Aorta (tissue), 5 donors: ENCODE measurements at regions not wholly inside any gene's neighbourhood (a gene's known extent, or its start where the extent isn't known, plus 50 kb on each side); places are given as distances from the start of the nearest gene placed in this dataset.

Experiments used
- ATAC-seq: fragments of 200-7000 bp; cut with Tn5 transposase; one replicate; pipeline ENCODE4 v1.9.1; 2022; ENCODE audit warnings: moderate library complexity; ENCODE audit not compliant: low FRiP score
- DNase-seq, 2 donors: peaks; one replicate each; pipeline ENCODE4 v3.0.0-alpha.2; 2020
- H3K27ac ChIP-seq, 2 donors: one replicate each; pipeline ENCODE4 v1.5.1; 2013; ENCODE audit warnings: low read length in 2 of 2, mild to moderate bottlenecking in 2 of 2, moderate library complexity in 2 of 2, control low read depth in 1 of 2, inconsistent platforms in 1 of 2, low read depth in 1 of 2
- H3K27me3 ChIP-seq, 2 donors: one replicate each; pipeline ENCODE4 v1.6.1; 2013; ENCODE audit warnings: control low read depth in 1 of 2, low read length in 1 of 2, mild to moderate bottlenecking in 1 of 2, moderate library complexity in 1 of 2; ENCODE audit not compliant: insufficient read depth in 2 of 2, control insufficient read depth in 1 of 2
- H3K36me3 ChIP-seq, 2 donors: one replicate each; pipeline ENCODE4 v1.6.1; 2013; ENCODE audit warnings: control low read depth in 1 of 2, low read length in 1 of 2, mild to moderate bottlenecking in 1 of 2; ENCODE audit not compliant: insufficient read depth in 2 of 2, control insufficient read depth in 1 of 2
- H3K4me1 ChIP-seq, 2 donors: one replicate each; pipeline ENCODE4 v1.6.1; 2013; ENCODE audit warnings: low read length in 2 of 2, control low read depth in 1 of 2, mild to moderate bottlenecking in 1 of 2, moderate library complexity in 1 of 2; ENCODE audit not compliant: insufficient read depth in 2 of 2, control insufficient read depth in 1 of 2
- H3K4me3 ChIP-seq, 2 donors: one replicate each; pipeline ENCODE4 v1.5.1; 2013; ENCODE audit warnings: low read length in 2 of 2, control low read depth in 1 of 2, mild to moderate bottlenecking in 1 of 2
- H3K9me3 ChIP-seq: one replicate; pipeline ENCODE4 v1.6.1; 2013; ENCODE audit warnings: mild to moderate bottlenecking, low read length; ENCODE audit not compliant: control insufficient read depth
- whole genome bisulfite sequencing, 2 donors: extraction: QIAGEN DNeasy Blood & Tissue Kit; methylation state at CpG; one replicate each; pipeline ENCODE4 v1.1.7; 2013; 5-methylcytosine and 5-hydroxymethylcytosine counted together
- intact Hi-C, 2 donors: fragments of 100-400 bp; cut with DNase I; formaldehyde crosslinking; loops; one replicate each; pipeline versions ENCODE4 v1.14.2 to v1.15.0; 2022
- donor health status: healthy with polysubstance abuse.
- donor health status: Bipolar disorder and iron deficiency.
- donor health status: DM: no; HTN: no; CAD: no.
- donor health status: DM: no; HTN: no; CAD: no.
- donor health status: DM: yes; HTN: yes; CAD: no.

DNA sequence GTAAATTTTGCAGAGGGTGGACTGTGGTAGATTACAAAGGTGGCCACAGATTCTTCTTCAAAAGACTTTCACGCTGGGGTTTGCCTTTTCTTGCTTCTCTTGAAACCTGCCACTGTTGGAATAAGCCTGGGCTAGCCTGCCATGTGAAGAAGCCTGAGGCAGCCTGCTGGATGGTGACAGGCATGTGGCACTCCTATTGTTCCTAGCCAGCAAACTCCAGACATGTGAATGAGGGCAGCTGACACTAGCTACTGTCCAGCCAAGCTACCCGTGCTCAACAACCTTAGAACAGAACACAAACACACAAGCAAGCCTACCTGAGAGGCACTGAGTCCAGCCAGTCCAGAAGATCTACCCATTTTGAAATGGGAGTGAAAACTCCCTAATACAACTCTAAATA lies 322.7 kb upstream of the LARGE1 start:
- Histone ChIP-seq H3K27me3 (no peaks in the 10 kb centered on the region), H3K4me3 (no peak overlapping the region), H3K27ac (no peak overlapping the region), H3K36me3 (no peaks in the 10 kb centered on the region), H3K4me1 (no peaks in the 10 kb centered on the region), H3K9me3 (peaks cover 2% of the 10 kb centered on the region)
- intact Hi-C loops: no loop called here
- no peak for DNase-seq
- WGBS, 2 donors: 62 to 65% methylated on average over 2 of the region's 2 CpGs
- no peak for ATAC-seq

DNA sequence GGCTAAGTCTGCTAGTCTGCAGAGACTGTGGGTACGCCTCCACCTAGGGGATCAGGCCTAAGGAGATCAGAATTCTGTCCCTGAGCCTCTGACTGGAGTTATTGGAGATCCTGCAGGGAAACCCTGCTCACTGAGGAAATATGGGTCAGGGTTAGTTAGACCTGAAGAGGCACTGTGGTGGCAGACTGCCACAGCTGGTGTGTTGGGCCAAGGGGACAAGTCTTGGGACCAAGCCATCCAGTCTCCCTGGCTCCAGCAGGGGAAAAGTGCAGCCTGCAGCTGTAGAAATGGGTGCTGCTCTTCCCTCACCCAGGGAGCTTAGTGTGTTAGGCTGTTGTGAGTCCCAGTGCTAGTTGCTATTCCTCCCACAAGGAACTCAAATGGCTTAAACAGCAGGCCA lies 334.8 kb upstream of the LARGE1 start:
- intact Hi-C loops: no loop called here
- Histone ChIP-seq H3K4me3 (no peak overlapping the region), H3K4me1 (no peaks in the 10 kb centered on the region), H3K27ac (no peak overlapping the region), H3K36me3 (no peaks in the 10 kb centered on the region), H3K27me3 (no peaks in the 10 kb centered on the region), H3K9me3 (no peaks in the 10 kb centered on the region)
- ATAC-seq (no peak), DNase-seq (no peak)
- WGBS, 2 donors: 67 to 80% methylated on average over 1 of the region's 1 CpG

DNA sequence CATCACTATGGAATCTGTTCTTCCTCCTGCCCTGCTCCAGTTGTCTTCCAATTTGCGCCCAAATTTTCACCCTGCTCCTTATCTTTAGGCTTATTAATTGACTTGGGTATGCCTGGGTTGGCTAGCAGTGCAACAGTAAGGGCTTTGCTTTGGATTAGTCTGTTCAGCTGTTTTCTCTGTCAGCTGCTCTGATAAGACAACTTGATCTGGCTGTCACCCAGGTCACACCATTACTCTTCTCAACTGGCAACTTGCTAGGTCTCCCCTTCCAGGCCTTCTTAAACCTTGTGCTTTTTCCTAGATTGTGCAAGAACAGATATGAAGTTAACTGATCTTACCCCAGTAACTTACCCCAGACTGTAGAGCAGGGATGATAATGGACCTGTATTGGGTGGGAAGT lies 357.8 kb upstream of the LARGE1 start:
- DNase-seq: no peak
- no peak for ATAC-seq
- Histone ChIP-seq H3K36me3 (no peaks in the 10 kb centered on the region), H3K4me3 (no peak overlapping the region), H3K27me3 (peaks cover 0 to 1% of the 10 kb centered on the region in 2 donors), H3K9me3 (no peaks in the 10 kb centered on the region), H3K27ac (no peak overlapping the region), H3K4me1 (no peaks in the 10 kb centered on the region)
- 41 to 50% methylated on average over 1 of the region's 1 CpG for WGBS, 2 donors
- intact Hi-C loops: no loop called here

GRCh38 chr22:34281738-34282137 lies 361.5 kb upstream of the LARGE1 start:
- intact Hi-C loops: no loop called here
- peaks cover 0 to 1% of the 10 kb centered on the region in 2 donors for H3K27me3 ChIP-seq
- H3K4me1 ChIP-seq: no peaks in the 10 kb centered on the region
- no peak for ATAC-seq
- H3K36me3 ChIP-seq: no peaks in the 10 kb centered on the region
- DNase-seq: no peak
- H3K27ac ChIP-seq: no peak overlapping the region
- no peaks in the 10 kb centered on the region for H3K9me3 ChIP-seq
- H3K4me3 ChIP-seq: no peak overlapping the region
- WGBS, 2 donors: 23 to 32% methylated on average over 3 of the region's 3 CpGs

- H3K27me3 ChIP-seq: peaks cover 0 to 1% of the 10 kb centered on the region in 2 donors
- no peak overlapping the region for H3K27ac ChIP-seq
- no peaks in the 10 kb centered on the region for H3K36me3 ChIP-seq
- no peak overlapping the region for H3K4me3 ChIP-seq
- DNase-seq: no peak
- H3K9me3 ChIP-seq: no peaks in the 10 kb centered on the region
- 83 to 84% methylated on average over 3 of the region's 3 CpGs for WGBS, 2 donors
- intact Hi-C loops: no loop called here
- H3K4me1 ChIP-seq: no peaks in the 10 kb centered on the region
- ATAC-seq: no peak
Measured at GRCh38 chr22:34283844-34284243, 363.6 kb upstream of the LARGE1 start.

GRCh38 chr22:34293324-34293723 lies 373.0 kb upstream of the LARGE1 start:
- 32 to 41% methylated on average over 4 of the region's 4 CpGs for WGBS, 2 donors

GRCh38 chr22:34294476-34294875 lies 374.2 kb upstream of the LARGE1 start:
- Histone ChIP-seq H3K9me3 (peaks cover under 1% of the 10 kb centered on the region), H3K27me3 (no peaks in the 10 kb centered on the region), H3K27ac (no peak overlapping the region), H3K4me3 (no peak overlapping the region), H3K36me3 (no peaks in the 10 kb centered on the region), H3K4me1 (no peaks in the 10 kb centered on the region)
- DNase-seq: no peak
- 69 to 80% methylated on average over 5 of the region's 5 CpGs for WGBS, 2 donors
- no peak for ATAC-seq
- intact Hi-C loops: no loop called here

More at GRCh38 chr22:34293324-34293723, 373.0 kb upstream of the LARGE1 start:
- DNase-seq: no peak
- no peaks in the 10 kb centered on the region for H3K27me3 ChIP-seq
- H3K27ac ChIP-seq: no peak overlapping the region
- no peaks in the 10 kb centered on the region for H3K36me3 ChIP-seq
- H3K4me1 ChIP-seq: no peaks in the 10 kb centered on the region
- H3K4me3 ChIP-seq: no peak overlapping the region
- no peaks in the 10 kb centered on the region for H3K9me3 ChIP-seq
- intact Hi-C loops: no loop called here
- ATAC-seq: no peak

- H3K4me1 ChIP-seq: no peaks in the 10 kb centered on the region
- DNase-seq (no peak), ATAC-seq (no peak)
- intact Hi-C loops: no loop called here
- no peak overlapping the region for H3K4me3 ChIP-seq
- peaks cover 1% of the 10 kb centered on the region for H3K9me3 ChIP-seq
- no peaks in the 10 kb centered on the region for H3K27me3 ChIP-seq
- H3K27ac ChIP-seq: no peak overlapping the region
- H3K36me3 ChIP-seq: no peaks in the 10 kb centered on the region
- WGBS, 2 donors: 83 to 87% methylated on average over 3 of the region's 3 CpGs
Measured at GRCh38 chr22:34294986-34295385, 374.7 kb upstream of the LARGE1 start.

GRCh38 chr22:34296461-34296860 lies 376.2 kb upstream of the LARGE1 start:
- H3K36me3 ChIP-seq: no peaks in the 10 kb centered on the region
- H3K9me3 ChIP-seq: peaks cover 1% of the 10 kb centered on the region
- 22 to 25% methylated on average over 2 of the region's 2 CpGs for WGBS, 2 donors
- intact Hi-C loops: no loop called here
- no peaks in the 10 kb centered on the region for H3K4me1 ChIP-seq
- no peak for DNase-seq
- H3K27ac ChIP-seq: no peak overlapping the region
- no peak overlapping the region for H3K4me3 ChIP-seq
- no peaks in the 10 kb centered on the region for H3K27me3 ChIP-seq
- ATAC-seq: no peak
